PC-3 (cell line): ENCODE measurements at regions not wholly inside any gene's neighbourhood (a gene's known extent, or its start where the extent isn't known, plus 50 kb on each side); places are given as distances from the start of the nearest gene placed in this dataset.

Experiments used
- ATAC-seq: fragments of 200-7000 bp; cut with Tn5 transposase; 2 replicates; pipeline ENCODE4 v1.9.1; 2020; ENCODE audit warnings: mild to moderate bottlenecking, moderate library complexity
- BruUV-seq: library from RNA; stranded (reverse); fragments of 400-500 nt; replicated peaks from 2 replicates; lab custom pipeline; 2021; lab: Mats Ljungman, UMichigan
- CTCF ChIA-PET: fragments of 300-600 bp; sonication (Branson Sonifier 250); formaldehyde crosslinking; loops from one replicate; lab custom pipeline; 2022; ENCODE audit warnings: antibody characterized with exemption; lab: Charles Lee
- POLR2A ChIA-PET: fragments of 300-600 bp; sonication (Branson Sonifier 250); formaldehyde crosslinking; loops from one replicate; lab custom pipeline; 2022; ENCODE audit warnings: antibody characterized with exemption; ENCODE audit not compliant: unreplicated experiment; lab: Charles Lee
- DNase-seq: peaks from one replicate; pipeline ENCODE4 v3.0.0-alpha.2; 2015
- H2AFZ ChIP-seq: fragments of 300-600 bp; sonication (generic); 2 replicates; pipeline ENCODE4 v1.6.0; 2016; ENCODE audit warnings: antibody characterized with exemption, low read length
- H3F3A ChIP-seq: fragments of 300-600 bp; sonication (generic); one replicate; pipeline ENCODE4 v1.6.0; 2017; ENCODE audit warnings: antibody characterized with exemption, low read length, control low read depth, mild to moderate bottlenecking; ENCODE audit not compliant: unreplicated experiment
- H3K27ac ChIP-seq: fragments of 300-600 bp; sonication (generic); 2 replicates; pipeline ENCODE4 v1.5.1; 2016; ENCODE audit warnings: mild to moderate bottlenecking, low read length
- H3K27me3 ChIP-seq: fragments of 300-600 bp; sonication (generic); 2 replicates; pipeline ENCODE4 v1.6.1; 2016; ENCODE audit warnings: low read length, mixed read lengths
- H3K36me3 ChIP-seq: fragments of 300-600 bp; sonication (generic); 2 replicates; pipeline ENCODE4 v1.6.1; 2016; ENCODE audit warnings: low read depth, mixed run types, low read length, mixed read lengths
- H3K4me1 ChIP-seq: fragments of 300-600 bp; sonication (generic); 2 replicates; pipeline ENCODE4 v1.5.1; 2016; ENCODE audit warnings: low read length; ENCODE audit not compliant: insufficient read depth
- H3K4me2 ChIP-seq: fragments of 300-600 bp; sonication (generic); 2 replicates; pipeline ENCODE4 v1.6.0; 2016; ENCODE audit warnings: low read length
- H3K4me3 ChIP-seq: fragments of 300-600 bp; sonication (generic); 2 replicates; pipeline ENCODE4 v1.5.1; 2016; ENCODE audit warnings: mild to moderate bottlenecking, low read length, mixed read lengths
- H3K79me2 ChIP-seq: fragments of 300-600 bp; sonication (generic); 2 replicates; pipeline ENCODE4 v1.6.1; 2017; ENCODE audit warnings: low read length, mixed read lengths
- H3K9ac ChIP-seq: fragments of 300-600 bp; sonication (generic); 2 replicates; pipeline ENCODE4 v1.6.0; 2016; ENCODE audit warnings: mild to moderate bottlenecking, low read length
- H3K9me2 ChIP-seq: fragments of 300-600 bp; sonication (generic); replicated peaks from 2 replicates; pipeline ENCODE4 v1.6.1; 2016; ENCODE audit warnings: mixed run types, low read length, mixed read lengths
- H3K9me3 ChIP-seq: fragments of 300-600 bp; sonication (generic); 2 replicates; pipeline ENCODE4 v1.6.1; 2016; ENCODE audit warnings: low read length, mixed read lengths
- H4K20me1 ChIP-seq: fragments of 300-600 bp; sonication (generic); 2 replicates; pipeline ENCODE4 v1.6.1; 2016; ENCODE audit warnings: low read length, mixed read lengths
- EZH2 ChIP-seq: fragments of 300-600 bp; sonication (generic); IDR thresholded peaks from one replicate; pipeline ENCODE4 v1.6.1; 2017; ENCODE audit warnings: antibody characterized with exemption, mild to moderate bottlenecking, low read length; ENCODE audit not compliant: unreplicated experiment
- EZH2phosphoT487 ChIP-seq: fragments of 300-600 bp; sonication (generic); IDR thresholded peaks from 2 replicates; pipeline ENCODE4 v1.6.1; 2018; ENCODE audit warnings: mild to moderate bottlenecking, antibody characterized with exemption, low read length, borderline replicate concordance
- intact Hi-C: fragments of 100-400 bp; cut with micrococcal nuclease; formaldehyde crosslinking; loops from 2 replicates; pipeline ENCODE4 v1.9.0; 2023
- TF ChIP-seq, protein P1 (sequence below): fragments of 300-600 bp; sonication (generic); conservative IDR thresholded peaks from 2 replicates; pipeline ENCODE4 v1.5.1; 2017; ENCODE audit warnings: antibody characterized with exemption, low read depth, mild to moderate bottlenecking, low read length

DNA sequence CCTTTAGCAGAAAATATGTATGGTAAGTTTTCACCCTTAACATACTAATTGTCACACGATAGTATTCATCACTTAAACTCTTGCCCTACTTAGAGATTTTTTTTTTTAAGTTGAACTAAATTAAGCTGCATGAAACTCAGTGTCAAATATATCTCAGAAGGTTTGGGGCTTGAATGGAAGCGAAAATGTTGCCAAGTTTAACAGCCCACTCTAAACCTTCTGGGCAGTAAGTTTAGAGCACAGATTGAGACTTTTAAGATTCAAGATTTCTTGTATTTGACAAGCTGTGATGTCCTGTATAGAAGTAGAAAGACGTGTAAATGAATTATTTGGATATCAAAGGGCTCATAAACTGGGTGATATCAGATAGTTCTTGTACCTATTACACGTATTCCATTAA, 287.3 kb upstream of the FLRT2 start:
- peaks cover 15% of the 10 kb centered on the region; the same call in 1 of the 2 replicates for H3K9me3 ChIP-seq
- no peaks in the 10 kb centered on the region for H3K36me3 ChIP-seq
- no peak overlapping the region for H3K9ac ChIP-seq
- BruUV-seq, result no TSS peak
- H3K27me3 ChIP-seq, result no peaks in the 10 kb centered on the region
- H3K4me3 ChIP-seq, result no peak overlapping the region
- CTCF ChIA-PET, result no interaction called here
- H3K4me1 ChIP-seq, result no peaks in the 10 kb centered on the region
- no peak for TF ChIP-seq EZH2
- TF ChIP-seq EZH2phosphoT487, result no peak
- TF ChIP-seq, protein P1, sequence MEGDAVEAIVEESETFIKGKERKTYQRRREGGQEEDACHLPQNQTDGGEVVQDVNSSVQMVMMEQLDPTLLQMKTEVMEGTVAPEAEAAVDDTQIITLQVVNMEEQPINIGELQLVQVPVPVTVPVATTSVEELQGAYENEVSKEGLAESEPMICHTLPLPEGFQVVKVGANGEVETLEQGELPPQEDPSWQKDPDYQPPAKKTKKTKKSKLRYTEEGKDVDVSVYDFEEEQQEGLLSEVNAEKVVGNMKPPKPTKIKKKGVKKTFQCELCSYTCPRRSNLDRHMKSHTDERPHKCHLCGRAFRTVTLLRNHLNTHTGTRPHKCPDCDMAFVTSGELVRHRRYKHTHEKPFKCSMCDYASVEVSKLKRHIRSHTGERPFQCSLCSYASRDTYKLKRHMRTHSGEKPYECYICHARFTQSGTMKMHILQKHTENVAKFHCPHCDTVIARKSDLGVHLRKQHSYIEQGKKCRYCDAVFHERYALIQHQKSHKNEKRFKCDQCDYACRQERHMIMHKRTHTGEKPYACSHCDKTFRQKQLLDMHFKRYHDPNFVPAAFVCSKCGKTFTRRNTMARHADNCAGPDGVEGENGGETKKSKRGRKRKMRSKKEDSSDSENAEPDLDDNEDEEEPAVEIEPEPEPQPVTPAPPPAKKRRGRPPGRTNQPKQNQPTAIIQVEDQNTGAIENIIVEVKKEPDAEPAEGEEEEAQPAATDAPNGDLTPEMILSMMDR, result no peak
- no peaks in the 10 kb centered on the region for H4K20me1 ChIP-seq
- no peak overlapping the region for H3K27ac ChIP-seq
- no peaks in the 10 kb centered on the region for H3K9me2 ChIP-seq
- DNase-seq (no peak), ATAC-seq (no peak)
- H3F3A ChIP-seq, result no peaks in the 10 kb centered on the region
- H3K4me2 ChIP-seq, result no peak overlapping the region
- intact Hi-C loops, result no loop called here
- POLR2A ChIA-PET, result no interaction called here
- no peaks in the 10 kb centered on the region for H3K79me2 ChIP-seq
- H2AFZ ChIP-seq, result no peak overlapping the region

DNA sequence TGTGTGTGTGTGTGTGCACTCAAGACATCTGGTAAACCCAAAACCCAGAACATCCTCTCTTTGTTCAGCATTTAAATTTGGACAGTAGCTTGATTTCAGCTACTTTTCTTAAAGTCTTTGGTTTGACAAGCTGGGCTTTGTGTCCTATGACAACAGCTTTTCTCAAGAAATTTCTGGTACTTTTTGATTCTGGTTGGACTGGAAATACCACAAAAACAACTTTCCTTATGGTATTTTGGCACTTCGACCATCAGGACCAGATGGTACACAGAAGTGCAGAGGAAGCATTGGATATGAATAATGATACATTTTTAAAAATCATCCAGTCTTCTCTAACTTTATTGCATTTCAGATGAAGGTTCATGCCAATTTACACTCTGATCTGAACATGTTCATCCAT, 286.6 kb upstream of the FLRT2 start:
- Histone ChIP-seq H3K4me3 (no peak overlapping the region), H4K20me1 (no peaks in the 10 kb centered on the region), H3K79me2 (no peaks in the 10 kb centered on the region), H3K36me3 (no peaks in the 10 kb centered on the region), H3K27me3 (no peaks in the 10 kb centered on the region), H3K9me3 (peaks cover 15% of the 10 kb centered on the region; the same call in 1 of the 2 replicates), H2AFZ (no peak overlapping the region), H3F3A (no peaks in the 10 kb centered on the region), H3K4me1 (no peaks in the 10 kb centered on the region), H3K4me2 (no peak overlapping the region), H3K9me2 (no peaks in the 10 kb centered on the region), H3K27ac (no peak overlapping the region), H3K9ac (no peak overlapping the region)
- ATAC-seq, result no peak
- TF ChIP-seq EZH2, result no peak
- no peak for TF ChIP-seq EZH2phosphoT487
- TF ChIP-seq, protein P1, result no peak
- DNase-seq, result no peak
- POLR2A ChIA-PET, result no interaction called here
- intact Hi-C loops, result no loop called here
- BruUV-seq, result no TSS peak
- CTCF ChIA-PET, result no interaction called here

DNA sequence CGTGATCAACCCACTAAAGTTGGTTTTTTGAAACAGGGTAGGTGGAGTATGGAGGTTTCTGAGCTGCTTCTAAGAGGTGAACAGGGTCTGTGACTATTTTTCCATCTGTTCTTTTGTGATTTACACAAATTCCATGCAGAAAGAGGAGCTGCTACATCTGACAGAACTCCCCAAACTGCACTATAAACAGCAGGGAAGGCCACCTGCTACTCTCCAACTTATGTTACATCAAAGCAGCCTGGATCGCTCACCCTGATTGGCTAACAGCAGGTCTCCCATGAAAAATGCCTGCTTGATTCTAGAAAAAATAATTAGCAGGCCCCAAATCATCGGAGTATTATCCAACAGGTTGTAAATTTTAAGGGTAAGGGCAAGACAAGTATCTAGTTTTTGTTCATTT, 282.9 kb upstream of the FLRT2 start:
- ChIA-PET POLR2A (no interaction called here), CTCF (no interaction called here)
- H3K4me3 ChIP-seq, result no peak overlapping the region
- no peak for TF ChIP-seq EZH2phosphoT487
- TF ChIP-seq, protein P1, result no peak
- TF ChIP-seq EZH2, result no peak
- no peak overlapping the region for H2AFZ ChIP-seq
- H4K20me1 ChIP-seq, result no peaks in the 10 kb centered on the region
- no peak for DNase-seq
- no peaks in the 10 kb centered on the region for H3F3A ChIP-seq
- BruUV-seq, result no TSS peak
- H3K9me2 ChIP-seq, result no peaks in the 10 kb centered on the region
- H3K27ac ChIP-seq, result no peak overlapping the region
- no peak overlapping the region for H3K4me2 ChIP-seq
- intact Hi-C loops, result no loop called here
- no peaks in the 10 kb centered on the region for H3K27me3 ChIP-seq
- H3K79me2 ChIP-seq, result no peaks in the 10 kb centered on the region
- H3K36me3 ChIP-seq, result no peaks in the 10 kb centered on the region
- peaks cover 15% of the 10 kb centered on the region; the same call in 1 of the 2 replicates for H3K9me3 ChIP-seq
- 0 out of 2 replicates have a peak, but pooled peaks cover 8% of the 10 kb centered on the region for H3K4me1 ChIP-seq
- no peak for ATAC-seq
- no peak overlapping the region for H3K9ac ChIP-seq
